KMS-11 (cell line): ENCODE measurements at regions not wholly inside any gene's neighbourhood (a gene's known extent, or its start where the extent isn't known, plus 50 kb on each side); places are given as distances from the start of the nearest gene placed in this dataset.

Experiments
- H2AFZ ChIP-seq: fragments of 200-600 bp; sonication (generic); 2 replicates; pipeline ENCODE4 v1.6.1; 2016; ENCODE audit warnings: antibody characterized with exemption, mixed run types, low read depth
- H3K27ac ChIP-seq: fragments of 200-600 bp; sonication (generic); 2 replicates; pipeline ENCODE4 v1.6.1; 2016; ENCODE audit warnings: mild to moderate bottlenecking, mixed run types
- H3K27me3 ChIP-seq: fragments of 200-600 bp; sonication (generic); 2 replicates; pipeline ENCODE4 v1.6.1; 2017; ENCODE audit warnings: mild to moderate bottlenecking, low read depth, mixed run types, moderate library complexity; ENCODE audit not compliant: insufficient read depth
- H3K36me3 ChIP-seq: fragments of 200-600 bp; sonication (generic); 2 replicates; pipeline ENCODE4 v1.6.1; 2017; ENCODE audit warnings: mild to moderate bottlenecking, mixed run types; ENCODE audit not compliant: insufficient read depth
- H3K4me1 ChIP-seq: fragments of 200-600 bp; sonication (generic); 2 replicates; pipeline ENCODE4 v1.6.1; 2016; ENCODE audit warnings: mild to moderate bottlenecking, low read depth, mixed run types; ENCODE audit not compliant: poor library complexity, severe bottlenecking
- H3K4me2 ChIP-seq: fragments of 200-600 bp; sonication (generic); 2 replicates; pipeline ENCODE4 v1.7.0; 2016; ENCODE audit warnings: mild to moderate bottlenecking, mixed run types
- H3K4me3 ChIP-seq: fragments of 200-600 bp; sonication (generic); IDR thresholded peaks from 2 replicates; pipeline ENCODE4 v1.6.1; 2017; ENCODE audit warnings: low read depth, low read length, mixed read lengths; ENCODE audit not compliant: insufficient read depth
- H3K79me2 ChIP-seq: fragments of 200-600 bp; sonication (generic); 2 replicates; pipeline ENCODE4 v1.6.1; 2016; ENCODE audit warnings: low read depth, mixed run types; ENCODE audit not compliant: insufficient read depth
- H3K9ac ChIP-seq: fragments of 200-600 bp; sonication (generic); 2 replicates; pipeline ENCODE4 v1.6.1; 2016; ENCODE audit warnings: mild to moderate bottlenecking, mixed run types
- H4K20me1 ChIP-seq: fragments of 200-600 bp; sonication (generic); 2 replicates; pipeline ENCODE4 v1.6.1; 2016; ENCODE audit warnings: mild to moderate bottlenecking, mixed run types; ENCODE audit not compliant: insufficient read depth
- CTCF ChIP-seq: fragments of 200-600 bp; sonication (generic); conservative IDR thresholded peaks from 2 replicates; pipeline ENCODE4 v1.6.1; 2017; ENCODE audit warnings: low read depth, mild to moderate bottlenecking, antibody characterized with exemption, low read length, moderate library complexity, mixed read lengths

- Histone ChIP-seq H3K79me2 (peaks cover 16% of the 10 kb centered on the region; the same call in 1 of the 2 replicates), H3K4me2 (no peak overlapping the region), H3K36me3 (no peaks in the 10 kb centered on the region)
Measured at GRCh38 chr11:19372381-19372780, 131.6 kb upstream of the E2F8 start.

DNA sequence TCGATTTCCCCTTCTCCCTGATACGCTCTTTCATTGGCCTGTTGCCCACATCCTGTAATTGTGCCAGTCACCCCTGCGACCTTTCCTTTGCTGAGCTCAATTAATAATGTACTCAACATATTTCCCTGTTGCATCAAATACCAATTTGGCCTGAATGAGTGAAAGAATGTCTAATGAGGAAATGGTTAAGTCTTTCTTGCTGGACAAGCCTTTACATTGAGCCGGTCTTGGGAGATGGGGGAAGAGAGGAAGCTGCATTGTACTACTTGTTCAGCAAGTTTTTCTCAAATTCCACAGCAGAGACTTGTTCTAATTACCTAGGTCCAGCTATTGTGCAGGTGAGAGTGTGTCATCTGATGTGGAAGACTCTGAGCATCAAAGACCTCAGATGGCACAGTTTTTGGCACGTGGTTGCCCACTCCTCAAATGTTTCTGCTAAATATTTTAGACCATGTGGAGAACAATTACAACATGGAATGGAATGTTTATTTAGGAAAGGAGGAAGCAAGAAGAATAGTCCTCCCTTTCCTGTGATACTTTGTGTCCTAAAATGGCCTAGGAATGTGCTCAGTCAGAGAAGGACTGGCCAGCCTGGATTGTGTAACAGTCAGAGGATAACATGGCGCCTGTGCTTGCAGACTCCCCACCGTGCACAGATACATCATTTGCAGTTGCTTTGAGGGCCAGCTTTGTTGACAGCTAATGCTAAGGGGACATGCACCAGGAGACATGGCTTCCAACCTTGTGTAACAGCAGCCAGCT, 129.5 kb upstream of the E2F8 start:
- H3K9ac ChIP-seq, result no peak overlapping the region
- no peak overlapping the region for H3K27ac ChIP-seq
- no peak overlapping the region for H3K4me3 ChIP-seq
- H3K36me3 ChIP-seq, result no peaks in the 10 kb centered on the region
- H2AFZ ChIP-seq, result no peak overlapping the region
- peaks cover 20% of the 10 kb centered on the region; the same call in 1 of the 2 replicates for H3K79me2 ChIP-seq
- 0 out of 2 replicates have a peak, but pooled peaks cover 4% of the 10 kb centered on the region for H4K20me1 ChIP-seq
- no peak for TF ChIP-seq CTCF
- peaks cover 16% of the 10 kb centered on the region for H3K4me1 ChIP-seq
- H3K4me2 ChIP-seq, result no peak overlapping the region
- no peaks in the 10 kb centered on the region for H3K27me3 ChIP-seq

More at GRCh38 chr11:19372381-19372780, 131.6 kb upstream of the E2F8 start:
- Histone ChIP-seq H3K4me1 (peaks cover 10% of the 10 kb centered on the region), H3K27me3 (no peaks in the 10 kb centered on the region), H3K4me3 (no peak overlapping the region), H2AFZ (no peak overlapping the region), H4K20me1 (no peaks in the 10 kb centered on the region), H3K9ac (no peak overlapping the region), H3K27ac (no peak overlapping the region)
- no peak for TF ChIP-seq CTCF

DNA sequence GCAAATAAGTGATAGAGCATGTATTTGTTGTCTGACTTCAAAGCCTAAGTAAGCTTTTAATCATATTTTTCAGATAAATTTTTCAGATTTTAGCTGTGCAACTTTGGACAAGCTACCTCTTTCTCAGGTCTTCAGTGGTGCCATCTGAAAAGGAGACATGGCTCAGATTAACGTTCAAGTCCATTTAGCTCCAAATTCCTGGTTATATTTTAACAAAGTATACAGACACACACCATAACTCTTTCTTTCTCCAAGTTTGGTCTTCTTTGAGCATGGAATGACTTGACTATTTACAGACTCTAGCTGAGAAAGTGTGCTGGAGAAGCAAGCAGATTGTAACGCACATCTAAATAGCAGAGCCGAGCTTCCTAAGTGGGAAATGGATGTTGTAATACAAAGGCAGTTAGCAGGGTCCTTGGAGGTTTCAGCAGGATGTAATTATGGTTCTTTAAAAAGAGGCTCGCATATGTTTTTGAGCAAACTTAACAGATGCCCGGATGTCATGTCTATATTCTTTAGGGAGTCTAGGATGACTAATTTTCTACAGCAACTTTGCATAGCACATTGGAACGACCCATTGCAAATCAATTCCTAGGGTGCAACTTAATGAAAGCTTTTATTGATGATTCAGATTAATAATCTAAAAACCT, 128.1 kb upstream of the E2F8 start:
- Histone ChIP-seq H3K4me2 (no peak overlapping the region), H3K27ac (no peak overlapping the region), H4K20me1 (0 out of 2 replicates have a peak, but pooled peaks cover 4% of the 10 kb centered on the region), H2AFZ (no peak overlapping the region), H3K4me1 (peaks cover 26% of the 10 kb centered on the region), H3K36me3 (no peaks in the 10 kb centered on the region), H3K79me2 (peaks cover 20% of the 10 kb centered on the region; the same call in 1 of the 2 replicates), H3K27me3 (no peaks in the 10 kb centered on the region), H3K9ac (no peak overlapping the region), H3K4me3 (no peak overlapping the region)
- no peak for TF ChIP-seq CTCF

DNA sequence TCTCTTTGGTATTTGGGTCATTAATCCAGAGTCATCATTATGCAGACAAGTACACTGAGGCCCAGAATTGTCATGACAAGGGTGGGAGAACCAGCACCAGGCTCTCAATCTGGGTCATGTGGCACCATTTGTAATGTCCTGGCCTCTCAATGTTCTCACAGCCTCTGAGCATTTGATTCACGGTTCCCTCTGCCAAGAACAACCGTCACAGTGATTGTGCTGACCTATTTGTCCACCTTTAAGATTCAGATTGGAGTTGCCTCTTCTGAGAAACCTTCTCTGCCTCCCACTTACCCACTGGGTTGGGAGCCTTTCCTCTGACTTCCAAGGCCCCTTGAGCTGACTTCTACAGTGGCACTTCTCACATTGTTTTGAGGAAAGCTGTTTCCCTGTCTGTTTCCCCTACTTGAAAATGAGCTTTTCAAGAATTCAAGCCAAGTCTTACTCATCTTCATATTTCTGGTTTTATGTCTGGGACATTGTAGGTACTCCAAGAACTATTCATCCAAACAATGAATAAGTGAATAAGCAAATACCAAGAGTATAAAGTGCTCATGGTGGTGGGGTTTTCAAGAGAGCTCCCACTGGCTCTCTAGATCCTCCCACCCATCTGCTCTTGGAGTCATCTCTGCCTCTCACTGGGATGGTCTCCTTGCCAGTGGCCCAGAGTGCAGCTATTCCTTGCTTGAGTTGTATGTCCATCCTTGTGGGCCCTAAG, 126.4 kb upstream of the E2F8 start:
- no peak overlapping the region for H3K4me3 ChIP-seq
- no peak for TF ChIP-seq CTCF
- H3K36me3 ChIP-seq, result no peaks in the 10 kb centered on the region
- H3K79me2 ChIP-seq, result peaks cover 15% of the 10 kb centered on the region; the same call in 1 of the 2 replicates
- H3K4me2 ChIP-seq, result no peak overlapping the region
- no peak overlapping the region for H3K9ac ChIP-seq
- H3K27ac ChIP-seq, result no peak overlapping the region
- H3K27me3 ChIP-seq, result no peaks in the 10 kb centered on the region
- H2AFZ ChIP-seq, result no peak overlapping the region
- 0 out of 2 replicates have a peak, but pooled peaks cover 4% of the 10 kb centered on the region for H4K20me1 ChIP-seq
- H3K4me1 ChIP-seq, result peaks cover 26% of the 10 kb centered on the region
